ENCODE measurements at regions not wholly inside any gene's neighbourhood (a gene's known extent, or its start where the extent isn't known, plus 50 kb on each side); places are given as distances from the start of the nearest gene placed in this dataset.
"Not testable (repeated sequence)": the region's sequence is repeated elsewhere in the genome, so short reads cannot be mapped to it uniquely, and the experiment has no call there.

- Histone ChIP-seq H3K9me3 (peaks cover 7% of the 10 kb centered on the region), H3K27ac (no peak overlapping the region), H3K36me3 (no peaks in the 10 kb centered on the region), H3K4me1 (no peaks in the 10 kb centered on the region), H3K4me3 (no peak overlapping the region), H3K27me3 (no peaks in the 10 kb centered on the region)
- WGBS = 97% methylated on average over 1 of the region's 1 CpG
- TF ChIP-seq, protein P1, sequence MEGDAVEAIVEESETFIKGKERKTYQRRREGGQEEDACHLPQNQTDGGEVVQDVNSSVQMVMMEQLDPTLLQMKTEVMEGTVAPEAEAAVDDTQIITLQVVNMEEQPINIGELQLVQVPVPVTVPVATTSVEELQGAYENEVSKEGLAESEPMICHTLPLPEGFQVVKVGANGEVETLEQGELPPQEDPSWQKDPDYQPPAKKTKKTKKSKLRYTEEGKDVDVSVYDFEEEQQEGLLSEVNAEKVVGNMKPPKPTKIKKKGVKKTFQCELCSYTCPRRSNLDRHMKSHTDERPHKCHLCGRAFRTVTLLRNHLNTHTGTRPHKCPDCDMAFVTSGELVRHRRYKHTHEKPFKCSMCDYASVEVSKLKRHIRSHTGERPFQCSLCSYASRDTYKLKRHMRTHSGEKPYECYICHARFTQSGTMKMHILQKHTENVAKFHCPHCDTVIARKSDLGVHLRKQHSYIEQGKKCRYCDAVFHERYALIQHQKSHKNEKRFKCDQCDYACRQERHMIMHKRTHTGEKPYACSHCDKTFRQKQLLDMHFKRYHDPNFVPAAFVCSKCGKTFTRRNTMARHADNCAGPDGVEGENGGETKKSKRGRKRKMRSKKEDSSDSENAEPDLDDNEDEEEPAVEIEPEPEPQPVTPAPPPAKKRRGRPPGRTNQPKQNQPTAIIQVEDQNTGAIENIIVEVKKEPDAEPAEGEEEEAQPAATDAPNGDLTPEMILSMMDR (IDR thresholded peaks at IDR 0.05) = no peak
- TF ChIP-seq POLR2AphosphoS5 (IDR thresholded peaks at IDR 0.05) = no peak
- TF ChIP-seq EP300 (IDR thresholded peaks at IDR 0.05) = no peak
- TF ChIP-seq POLR2A (IDR thresholded peaks at IDR 0.05) = no peak
- DNase-seq (ENCODE audit: low spot score in 2 of 2) = no peak
Measured at GRCh38 chr17:37859451-37859850, 64.8 kb upstream of the TBC1D3K start.

- H3K4me1 ChIP-seq; H3K27ac ChIP-seq; H3K36me3 ChIP-seq; H3K4me3 ChIP-seq; H3K9me3 ChIP-seq; DNase-seq (ENCODE audit: low spot score in 2 of 2); H3K27me3 ChIP-seq: not testable (repeated sequence)
- WGBS = 95% methylated on average over 11 of the region's 11 CpGs
Measured at GRCh38 chr17:37858391-37858790, 65.8 kb upstream of the TBC1D3K start.

GRCh38 chr17:37856245-37856644, 68.0 kb upstream of the TBC1D3K start:
- Histone ChIP-seq H3K36me3 (no peaks in the 10 kb centered on the region), H3K4me3 (no peak overlapping the region), H3K27ac (no peak overlapping the region), H3K4me1 (no peaks in the 10 kb centered on the region), H3K27me3 (no peaks in the 10 kb centered on the region), H3K9me3 (peaks cover 7% of the 10 kb centered on the region)
- no peak for TF ChIP-seq POLR2AphosphoS5 (IDR thresholded peaks at IDR 0.05)
- no peak for TF ChIP-seq POLR2A (IDR thresholded peaks at IDR 0.05)
- TF ChIP-seq EP300 (IDR thresholded peaks at IDR 0.05) = no peak
- TF ChIP-seq, protein P1 (IDR thresholded peaks at IDR 0.05) = no peak
- 90% methylated on average over 1 of the region's 1 CpG for WGBS
- no peak for DNase-seq (ENCODE audit: low spot score in 2 of 2)

DNA sequence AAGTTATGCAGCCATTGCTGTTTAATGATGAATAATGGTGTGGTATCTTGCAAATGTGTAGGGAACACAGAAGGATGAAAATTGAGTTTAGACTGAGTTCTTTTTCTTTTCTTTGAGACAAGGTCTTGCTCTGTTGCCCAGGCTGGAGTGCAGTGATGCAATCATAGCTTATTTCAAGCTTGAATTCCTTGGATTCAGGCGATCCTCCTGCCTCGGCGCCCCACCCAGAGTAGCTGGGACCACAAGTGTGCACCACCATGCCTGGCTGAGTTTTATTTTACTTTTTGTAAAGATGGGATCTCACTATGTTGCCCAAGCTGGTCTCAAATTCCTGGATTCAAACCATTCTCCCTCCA, 74.6 kb upstream of the TBC1D3K start:
- no peak overlapping the region for H3K4me3 ChIP-seq
- H3K27ac ChIP-seq = no peak overlapping the region
- no peak for TF ChIP-seq POLR2A (IDR thresholded peaks at IDR 0.05)
- TF ChIP-seq, protein P1 (IDR thresholded peaks at IDR 0.05) = no peak
- TF ChIP-seq EP300 (IDR thresholded peaks at IDR 0.05) = no peak
- no peak for TF ChIP-seq POLR2AphosphoS5 (IDR thresholded peaks at IDR 0.05)
- no peaks in the 10 kb centered on the region for H3K9me3 ChIP-seq
- DNase-seq (ENCODE audit: low spot score in 2 of 2) = no peak
- WGBS = 79% methylated on average over 3 of the region's 3 CpGs
- peaks cover 3% of the 10 kb centered on the region for H3K27me3 ChIP-seq
- no peaks in the 10 kb centered on the region for H3K36me3 ChIP-seq
- peaks cover under 1% of the 10 kb centered on the region for H3K4me1 ChIP-seq

DNA sequence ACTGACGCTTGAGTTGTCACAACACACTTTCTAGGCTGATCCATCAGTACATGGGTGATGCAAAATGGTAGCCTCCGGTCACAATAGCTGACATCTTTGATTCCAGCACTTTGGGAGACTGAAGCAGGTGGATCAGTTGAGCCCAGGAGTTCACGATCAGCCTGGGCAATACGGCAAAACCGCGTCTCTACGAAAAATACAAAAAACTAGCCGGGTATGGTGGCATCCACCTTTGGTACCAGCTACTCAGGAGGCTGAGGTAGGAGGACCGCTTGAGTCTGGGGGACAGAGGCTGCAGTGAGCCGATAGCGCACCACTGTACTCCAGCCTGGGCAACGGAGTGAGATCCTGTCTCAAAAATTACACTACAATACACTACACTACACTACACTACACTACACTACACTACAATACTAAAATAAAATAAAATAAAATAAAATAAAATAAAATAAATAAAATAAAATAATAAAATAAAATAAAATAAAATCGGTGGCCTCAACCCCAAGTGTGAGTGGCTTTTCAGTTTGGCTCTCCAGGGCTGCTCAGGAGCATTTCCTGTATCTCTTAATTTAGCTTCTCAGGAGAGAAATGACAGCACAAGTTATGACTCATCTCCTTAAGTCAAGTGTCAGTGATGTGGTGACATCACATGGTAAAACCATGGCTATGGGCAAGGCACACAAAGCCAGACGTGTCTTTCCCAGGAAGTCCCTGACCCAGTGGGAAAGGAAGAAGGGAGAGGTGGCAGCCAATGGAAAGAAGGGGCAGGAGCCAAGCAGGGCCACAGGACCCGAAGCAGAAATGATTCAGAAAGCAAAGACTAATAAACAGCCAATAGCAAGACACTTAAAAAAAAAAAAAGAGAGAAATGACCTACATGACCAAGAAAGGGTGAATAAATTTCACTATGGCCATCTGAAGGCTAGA, 75.3 kb upstream of the TBC1D3K start:
- DNase-seq (ENCODE audit: low spot score in 2 of 2) = peak in 1 of 2 donors; percentile 18
- no peaks in the 10 kb centered on the region for H3K36me3 ChIP-seq
- peaks cover 8% of the 10 kb centered on the region for H3K27me3 ChIP-seq
- H3K4me3 ChIP-seq = no peak overlapping the region
- TF ChIP-seq EP300 (IDR thresholded peaks at IDR 0.05) (no peak), POLR2A (IDR thresholded peaks at IDR 0.05) (no peak)
- WGBS = 81% methylated on average over 15 of the region's 15 CpGs
- H3K9me3 ChIP-seq = no peaks in the 10 kb centered on the region
- H3K4me1 ChIP-seq = peaks cover 6% of the 10 kb centered on the region
- H3K27ac ChIP-seq = no peak overlapping the region

- Histone ChIP-seq H3K27me3 (peaks cover 11% of the 10 kb centered on the region), H3K36me3 (no peaks in the 10 kb centered on the region), H3K9me3 (no peaks in the 10 kb centered on the region), H3K27ac (no peak overlapping the region), H3K4me1 (peaks cover 6% of the 10 kb centered on the region), H3K4me3 (no peak overlapping the region)
- 92% methylated on average over 12 of the region's 12 CpGs for WGBS
- TF ChIP-seq, protein P1 (IDR thresholded peaks at IDR 0.05) = no peak
- TF ChIP-seq POLR2A (IDR thresholded peaks at IDR 0.05) (no peak), EP300 (IDR thresholded peaks at IDR 0.05) (no peak), POLR2AphosphoS5 (IDR thresholded peaks at IDR 0.05) (no peak)
- peak in 1 of 2 donors; percentile 65 for DNase-seq (ENCODE audit: low spot score in 2 of 2)
Measured at GRCh38 chr17:37847811-37848331, 76.3 kb upstream of the TBC1D3K start.

All from suprapubic skin (tissue), 4 donors.